C4-2B (cell line): ENCODE measurements at regions not wholly inside any gene's neighbourhood (a gene's known extent, or its start where the extent isn't known, plus 50 kb on each side); places are given as distances from the start of the nearest gene placed in this dataset.

ENCODE experiments used
- CTCF ChIP-seq: fragments of 450-650 bp; conservative IDR thresholded peaks from 2 replicates; pipeline ENCODE4 v1.5.1; 2017; ENCODE audit warnings: mild to moderate bottlenecking
- ZFX ChIP-seq: fragments of 450-650 bp; IDR thresholded peaks from 2 replicates; pipeline ENCODE4 v1.6.1; 2017

- TF ChIP-seq CTCF (no peak), ZFX (no peak)
Measured at GRCh38 chr11:115627071-115627470, 122.9 kb upstream of the CADM1 start.
